NCI-H2107 treated with DMSO at 0.1 percent for 48 hours (cell line): ENCODE measurements at regions not wholly inside any gene's neighbourhood (a gene's known extent, or its start where the extent isn't known, plus 50 kb on each side); places are given as distances from the start of the nearest gene placed in this dataset.

Experiments used
- DNase-seq: peaks from one replicate; lab custom pipeline; 2025; ENCODE audit not compliant: unreplicated experiment; lab: John Stamatoyannopoulos, UW

DNA sequence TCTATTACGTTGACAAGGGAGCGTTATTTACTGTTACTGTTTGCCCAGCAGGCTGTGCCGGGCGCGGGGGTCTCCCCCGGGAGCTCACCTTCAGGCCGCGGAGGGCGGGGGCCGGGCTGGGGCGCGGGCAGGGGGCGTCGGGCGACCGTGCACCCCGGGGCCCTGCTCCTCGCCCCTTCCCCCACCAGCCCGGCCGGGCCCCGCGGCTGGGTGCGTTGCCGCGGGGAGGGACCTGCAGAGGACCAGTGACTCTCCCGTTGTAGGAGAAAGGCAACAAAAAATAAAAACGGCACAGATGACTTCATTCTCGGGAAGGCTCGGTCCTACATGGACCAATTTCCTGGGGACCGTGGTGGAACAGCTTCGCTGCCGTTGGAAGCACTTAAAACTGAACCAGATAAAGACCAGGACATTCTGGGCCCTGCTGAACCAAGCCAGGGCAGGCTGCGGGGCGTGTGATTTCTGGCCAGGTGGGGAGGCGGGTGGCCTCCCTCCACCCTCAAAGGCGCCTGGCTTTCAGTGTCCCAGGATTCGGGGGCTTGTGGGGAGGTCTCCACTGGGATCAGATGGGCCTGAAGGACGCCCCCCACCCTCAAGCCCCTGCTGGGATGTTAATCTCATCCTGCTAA lies 57.4 kb downstream of the IGLL1 start:
- no peak for DNase-seq

DNA sequence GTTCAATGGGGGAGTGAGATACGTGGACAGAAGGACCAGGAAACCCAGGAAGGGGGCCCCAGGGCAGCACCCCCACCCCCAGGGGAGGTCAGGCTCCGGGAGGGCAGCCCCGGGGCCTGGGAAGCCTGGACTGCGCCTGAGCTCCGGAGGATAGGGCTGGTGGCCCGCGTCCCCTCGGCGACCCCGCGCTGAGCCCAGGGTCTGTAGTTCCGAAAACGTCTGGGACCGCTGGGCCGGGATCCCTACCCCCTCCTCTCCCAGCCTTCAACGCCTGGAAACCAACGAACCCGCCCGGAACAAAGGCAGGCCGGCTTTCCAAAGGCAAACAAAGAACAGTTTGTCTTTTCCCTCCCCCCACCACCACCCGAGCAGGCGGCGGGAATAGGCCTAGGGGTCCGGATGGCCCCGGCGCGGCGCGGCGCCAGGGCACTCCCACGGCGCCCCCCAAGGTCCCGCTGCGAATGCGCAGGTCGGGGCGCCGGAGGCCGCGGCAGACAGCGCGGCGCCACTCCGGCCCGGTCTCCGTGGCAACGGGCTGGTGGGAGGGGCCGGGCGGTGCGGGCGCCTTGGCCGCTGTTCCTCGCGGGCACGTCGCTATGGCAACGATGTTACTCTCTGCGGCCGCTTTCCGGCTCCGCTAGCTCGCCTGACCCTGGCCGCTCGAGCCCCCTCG lies 58.5 kb downstream of the IGLL1 start:
- peak; percentile 47 for DNase-seq

DNA sequence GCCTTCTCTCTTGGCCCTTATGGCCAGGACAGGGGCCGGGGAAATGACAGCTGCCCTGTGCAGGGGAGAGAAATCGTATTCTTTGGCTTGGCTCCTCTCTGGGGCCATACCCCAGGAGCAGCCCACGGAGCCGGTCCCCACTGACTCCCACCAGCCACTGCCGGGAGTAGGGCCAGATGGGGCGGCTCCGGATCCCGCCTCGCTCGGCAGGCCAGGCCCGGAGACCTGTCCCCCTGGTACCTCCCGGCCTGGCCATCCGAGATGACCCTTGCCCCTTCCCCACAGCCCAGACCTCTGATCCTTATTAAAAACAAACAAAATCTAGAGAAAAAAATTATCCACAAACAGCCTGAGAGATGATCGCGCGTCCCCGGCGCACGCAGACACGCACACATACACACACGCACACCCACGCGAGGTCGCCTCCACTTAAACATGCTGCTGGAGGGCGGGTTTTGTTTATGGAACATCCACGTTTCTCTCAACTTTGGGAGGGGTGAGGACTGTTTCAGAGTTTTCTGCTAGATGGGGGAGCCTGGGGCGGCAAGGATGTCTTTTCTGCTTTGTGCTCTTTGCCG lies 59.1 kb downstream of the IGLL1 start:
- peak; percentile 11 for DNase-seq

DNA sequence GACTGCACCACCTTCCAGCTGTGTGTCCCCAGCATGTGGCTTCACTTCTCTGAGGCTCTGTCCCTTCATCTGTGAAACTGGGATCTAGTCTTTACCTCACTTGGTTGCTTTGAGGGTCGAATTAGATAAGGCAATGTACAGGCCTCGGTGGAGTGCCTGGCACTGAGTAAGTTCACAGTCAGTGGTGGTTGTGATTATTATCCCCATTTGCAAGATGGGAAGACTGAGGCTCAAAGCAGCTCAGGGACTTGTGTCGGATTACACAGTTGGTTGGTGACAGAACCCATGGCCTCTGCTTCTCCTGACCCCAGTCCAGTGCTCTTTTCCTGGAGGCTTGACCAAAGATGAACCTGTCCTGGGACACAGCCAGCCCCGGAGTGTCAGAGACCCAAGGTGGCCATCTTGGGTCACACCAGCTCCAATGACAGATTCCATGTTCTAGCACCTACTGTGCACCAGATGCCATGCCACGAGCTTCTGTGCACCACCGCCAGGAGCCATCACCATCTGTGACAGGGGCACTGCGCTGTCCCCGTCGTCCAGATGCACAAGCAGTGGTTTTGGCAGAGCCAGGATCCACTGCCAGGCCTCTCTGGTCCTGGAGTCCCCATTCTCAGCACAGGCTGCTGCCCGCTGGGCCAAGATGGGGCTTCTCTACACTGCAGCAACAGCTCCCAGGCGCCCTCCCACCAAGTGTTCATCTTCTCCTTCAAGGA lies 60.5 kb downstream of the IGLL1 start:
- no peak for DNase-seq

DNA sequence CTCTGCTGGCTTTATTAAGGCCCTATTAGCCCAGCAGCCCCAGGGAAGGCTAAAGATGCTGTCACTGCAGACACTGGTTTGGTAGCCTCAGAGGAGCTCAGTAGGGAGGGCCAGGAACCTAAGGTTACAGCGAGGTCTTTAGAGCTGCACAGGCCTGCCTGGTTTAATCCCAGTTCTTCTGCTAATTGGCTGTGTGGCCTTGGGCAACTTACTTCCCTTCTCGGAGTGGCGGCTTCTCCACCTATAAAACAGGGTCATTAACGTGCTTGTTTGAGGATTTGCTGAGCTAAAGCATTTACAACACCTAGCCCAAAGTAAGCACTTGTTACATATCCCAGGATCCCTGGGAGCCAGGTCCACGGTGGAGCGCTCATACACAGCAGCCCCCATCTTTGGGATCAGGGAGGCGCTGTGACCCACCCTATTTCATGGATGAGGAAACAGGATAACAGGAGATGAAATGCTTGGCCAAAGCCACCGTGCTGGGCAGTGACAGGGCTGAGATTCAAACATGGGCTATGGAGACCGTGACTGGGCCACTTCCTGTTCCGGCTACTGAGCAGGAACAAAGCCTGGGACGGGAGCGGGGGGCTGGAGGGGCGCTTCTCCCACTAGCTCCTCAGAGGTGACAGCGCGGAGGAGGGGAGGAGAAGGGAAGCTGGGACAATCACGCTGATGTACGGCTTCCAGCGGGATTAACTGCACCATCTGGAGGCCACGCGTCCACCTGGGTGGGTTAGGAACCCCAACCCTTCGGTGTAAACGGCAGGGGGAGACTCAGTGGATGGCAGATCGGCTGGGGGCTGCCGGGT lies 61.5 kb downstream of the IGLL1 start:
- DNase-seq, result no peak

DNA sequence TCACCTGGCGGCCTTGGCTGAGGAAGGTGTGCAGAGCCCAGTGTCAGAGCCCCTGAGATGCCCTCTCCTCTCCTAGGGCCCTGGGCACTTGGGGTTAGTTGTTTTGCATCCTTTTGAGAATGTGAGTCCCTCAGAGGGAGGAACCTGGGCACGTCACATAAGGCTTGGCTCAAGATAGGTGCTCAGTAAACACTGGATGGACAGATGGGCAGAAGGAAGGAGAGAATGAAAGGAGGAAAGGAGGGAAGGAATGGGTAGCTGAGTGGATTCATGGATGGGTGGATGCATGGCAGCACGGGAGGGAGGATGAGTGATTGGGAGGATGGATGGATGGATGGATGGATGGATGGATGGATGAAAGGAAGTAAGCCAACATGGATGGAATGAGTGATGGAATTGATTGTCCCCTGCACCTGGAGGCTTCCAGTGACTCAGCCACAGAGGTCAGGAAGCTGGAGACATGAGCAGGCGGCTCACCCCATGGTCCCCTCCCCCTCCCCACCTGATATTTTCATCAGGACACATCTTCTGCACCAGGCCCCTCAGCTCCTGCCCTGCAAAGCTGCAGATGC lies 62.2 kb downstream of the IGLL1 start:
- DNase-seq, result no peak

DNA sequence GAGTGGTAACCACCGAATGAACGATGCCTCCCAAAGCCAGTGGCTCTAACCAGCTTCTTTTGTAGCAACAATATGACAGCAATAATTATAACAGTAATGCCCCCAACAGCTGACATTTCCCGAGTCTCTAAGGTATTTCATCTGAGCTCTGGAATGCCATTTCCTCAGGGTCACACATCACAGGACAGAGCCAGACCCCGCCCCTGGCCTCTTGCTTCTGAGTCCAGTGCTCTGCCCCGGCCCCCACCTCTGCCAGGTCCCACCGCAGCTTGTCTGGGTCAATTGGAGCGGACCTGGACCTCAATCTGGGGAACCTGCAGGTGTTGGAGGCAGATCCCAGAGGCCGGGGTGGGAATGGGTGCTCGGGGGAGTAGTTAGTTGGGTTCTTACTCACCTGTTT lies 63.8 kb downstream of the IGLL1 start:
- no peak for DNase-seq

DNA sequence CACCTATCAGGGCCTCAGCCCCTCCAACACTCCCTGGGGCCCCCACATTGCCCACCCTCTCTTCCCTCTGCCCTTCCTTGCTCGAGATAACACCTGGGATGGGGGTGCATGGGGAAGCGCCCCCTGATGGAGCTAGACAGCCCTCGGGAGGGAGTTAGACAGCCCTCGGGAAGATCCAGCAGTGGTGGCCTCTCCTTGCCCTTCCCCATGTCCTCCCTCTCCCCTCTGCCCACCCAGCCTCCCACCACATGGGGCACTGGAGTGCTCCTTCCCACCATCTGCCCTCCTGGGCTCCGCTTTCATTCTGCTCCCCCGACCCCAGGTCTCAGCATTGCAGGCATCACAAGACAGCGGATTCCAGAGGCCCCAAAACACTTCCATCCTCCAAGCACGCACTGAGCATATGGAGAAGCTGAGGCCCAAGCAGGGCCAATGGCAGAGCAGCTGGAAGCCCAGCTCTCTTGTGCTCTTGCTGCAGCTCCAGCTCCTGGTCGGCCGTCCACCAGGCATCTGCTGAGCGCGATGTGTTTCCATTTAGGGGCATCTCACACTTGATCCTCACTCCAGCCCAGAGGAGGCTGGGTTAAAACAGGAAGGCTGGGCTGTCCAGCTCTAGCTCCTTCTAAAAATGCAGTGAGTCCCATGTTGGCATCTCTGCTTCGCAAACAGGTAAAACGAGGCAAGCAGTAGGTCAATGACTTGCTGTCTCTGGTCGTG lies 65.6 kb downstream of the IGLL1 start:
- DNase-seq, result no peak

DNA sequence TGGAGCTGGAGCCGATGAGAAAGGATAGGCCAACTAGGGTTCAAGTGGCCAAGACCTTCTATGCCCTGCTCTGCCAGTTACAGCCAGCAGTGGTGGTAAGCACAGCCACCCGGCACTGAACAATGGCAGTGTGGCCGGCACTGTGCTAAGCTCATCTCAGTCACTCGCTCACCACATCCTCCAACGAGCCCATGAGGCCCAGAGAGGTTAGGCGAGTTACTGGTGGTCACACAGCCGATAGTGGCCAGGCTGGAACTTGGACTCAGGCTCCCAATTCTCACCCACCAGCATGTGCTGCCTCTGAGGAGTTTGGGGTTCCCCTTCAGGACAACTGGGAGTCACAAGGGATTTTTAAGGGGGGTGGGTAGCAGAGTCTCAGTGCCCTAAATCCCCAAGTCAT lies 66.4 kb downstream of the IGLL1 start:
- no peak for DNase-seq

DNA sequence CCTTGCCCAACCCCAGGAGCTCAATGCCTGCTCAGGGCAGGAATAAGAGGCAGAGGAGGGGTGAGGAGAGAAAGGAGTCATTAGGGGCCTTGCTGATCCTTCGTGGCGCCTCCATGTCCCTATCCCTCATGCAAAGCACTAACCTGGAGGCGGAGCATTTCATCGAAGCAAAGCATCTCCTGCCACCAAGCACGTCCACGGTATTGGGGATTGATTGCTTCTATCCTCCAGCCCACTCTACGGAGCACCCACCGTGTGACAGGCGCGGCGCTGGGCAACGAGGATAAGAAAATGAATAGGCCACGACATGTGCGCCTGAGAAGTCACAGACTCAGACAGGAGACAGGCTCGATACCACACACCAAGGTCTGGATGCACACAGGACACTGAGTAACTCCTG lies 67.0 kb downstream of the IGLL1 start:
- DNase-seq, result no peak

DNA sequence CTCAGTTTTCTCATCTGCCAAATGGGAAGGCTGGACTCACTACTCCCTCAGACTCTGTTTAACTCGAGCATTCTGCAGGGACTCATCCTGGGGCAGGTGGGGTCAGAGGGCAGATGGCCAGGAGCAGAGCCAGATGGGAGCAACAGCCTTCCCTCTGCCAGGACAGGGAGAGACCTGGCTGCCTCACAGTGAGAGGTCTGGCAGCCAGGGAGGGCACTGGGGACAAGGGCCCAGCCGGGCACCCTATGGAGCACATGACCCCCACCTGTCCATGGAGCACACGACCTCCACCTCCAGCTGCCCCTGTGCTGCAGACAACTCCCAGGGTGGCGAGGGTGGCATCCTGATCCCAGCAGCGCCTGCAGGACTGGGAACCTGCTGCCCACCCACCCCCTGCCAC lies 67.4 kb downstream of the IGLL1 start:
- DNase-seq, result no peak

DNA sequence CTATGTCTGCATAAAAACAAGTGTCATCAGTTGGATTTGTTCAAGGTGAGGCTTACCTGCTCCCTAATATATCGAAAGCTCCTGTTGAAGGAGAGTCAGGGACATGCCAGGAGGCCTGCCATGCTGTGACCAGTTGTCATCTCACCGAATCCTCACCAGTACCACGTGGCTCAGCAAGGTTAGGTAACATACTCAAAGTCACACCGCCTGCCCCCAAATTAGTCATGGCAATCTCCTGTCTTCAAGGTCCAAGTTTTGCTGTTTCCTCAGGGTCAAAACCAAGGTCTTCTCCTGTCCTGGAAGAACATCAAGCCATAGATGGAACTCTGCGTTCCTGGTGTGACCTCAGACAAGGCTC lies 67.8 kb downstream of the IGLL1 start:
- no peak for DNase-seq

DNA sequence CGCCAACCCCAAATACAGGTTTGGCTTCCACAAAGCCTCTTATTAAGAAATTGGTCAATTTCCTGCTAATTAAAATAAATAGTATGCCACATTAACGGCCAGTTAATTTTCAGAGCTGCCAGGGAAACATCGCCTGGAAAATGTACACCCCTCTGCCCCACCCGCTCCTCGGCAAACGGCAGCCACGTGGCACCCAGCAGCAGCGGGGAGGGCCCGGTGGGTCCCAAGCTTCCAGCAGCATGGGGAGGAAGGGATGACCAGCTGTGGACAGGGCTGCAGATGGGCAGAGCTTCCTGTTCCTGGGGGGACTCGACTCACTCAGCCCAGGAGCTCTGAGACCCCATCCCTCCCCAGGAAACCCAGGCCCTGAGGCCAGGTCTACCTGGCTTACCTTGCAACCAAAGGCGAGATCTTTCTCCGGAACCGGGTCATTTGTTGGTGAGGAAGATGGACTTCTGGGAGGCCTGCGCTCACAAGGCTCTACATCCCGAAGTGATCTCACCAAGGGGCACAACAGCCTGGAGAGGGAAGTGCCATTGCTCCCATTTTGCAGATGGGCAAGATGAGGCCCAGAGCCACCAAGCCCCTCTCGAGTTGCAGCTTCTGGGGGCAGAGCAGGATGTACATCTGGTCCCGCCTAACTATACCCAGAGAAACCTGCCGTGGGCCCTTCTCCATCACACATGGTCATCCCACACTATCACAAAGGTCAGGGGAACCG lies 68.3 kb downstream of the IGLL1 start:
- DNase-seq, result no peak

DNA sequence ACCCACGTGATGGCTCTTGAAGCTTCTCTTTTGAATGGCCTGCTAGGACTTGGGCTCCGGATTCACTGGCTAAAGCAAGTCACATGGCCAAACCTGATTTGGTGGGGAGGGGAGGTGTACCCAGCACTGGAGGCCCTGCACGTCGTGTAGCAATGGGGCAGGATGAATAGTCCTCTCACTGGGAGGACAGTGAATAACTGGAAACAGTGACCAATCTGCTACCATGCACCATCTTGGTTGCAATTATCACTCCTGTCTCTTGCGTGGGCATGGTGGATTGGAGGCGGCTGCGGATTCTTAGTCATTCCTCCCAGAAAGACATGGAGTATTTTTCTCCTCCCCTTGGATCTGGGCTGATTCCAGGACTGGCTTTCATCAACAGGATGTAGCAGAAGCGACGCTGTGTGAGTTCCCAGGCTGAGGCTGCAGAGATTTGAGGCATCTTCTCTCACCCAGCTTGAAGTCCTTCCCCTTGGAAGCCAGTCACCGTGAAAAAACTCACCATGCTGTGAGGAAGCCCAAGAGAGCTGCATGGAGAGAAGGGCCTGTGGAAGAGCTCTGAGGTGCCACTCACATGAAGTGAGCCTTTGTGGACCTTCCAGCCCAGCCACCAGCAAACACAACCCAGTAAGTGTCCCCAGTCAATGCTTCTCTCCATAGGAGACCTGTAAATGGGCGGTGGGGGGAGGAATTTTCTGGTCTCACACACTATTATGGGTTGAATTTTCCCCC lies 70.4 kb downstream of the IGLL1 start:
- DNase-seq, result no peak

DNA sequence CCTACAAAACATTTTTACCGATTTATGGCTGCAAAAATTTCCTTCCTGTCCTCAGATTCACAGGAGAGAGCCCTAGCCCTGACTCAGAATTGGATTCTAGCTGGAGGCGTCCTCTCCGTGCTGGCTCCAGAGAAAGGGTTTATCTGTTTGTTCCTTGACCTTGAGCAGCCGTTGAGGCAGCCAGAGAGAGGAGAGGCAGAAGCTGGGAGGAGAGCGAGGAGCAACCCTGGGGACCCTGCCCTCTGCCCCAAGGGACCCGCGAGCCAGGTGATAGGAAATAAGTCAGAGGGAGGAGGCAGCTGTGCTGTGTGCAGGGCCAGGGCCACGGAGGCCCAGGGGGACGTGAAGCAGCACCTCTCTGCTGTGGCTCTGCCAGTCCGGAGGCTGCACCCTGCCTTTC lies 75.6 kb downstream of the IGLL1 start:
- no peak for DNase-seq

DNA sequence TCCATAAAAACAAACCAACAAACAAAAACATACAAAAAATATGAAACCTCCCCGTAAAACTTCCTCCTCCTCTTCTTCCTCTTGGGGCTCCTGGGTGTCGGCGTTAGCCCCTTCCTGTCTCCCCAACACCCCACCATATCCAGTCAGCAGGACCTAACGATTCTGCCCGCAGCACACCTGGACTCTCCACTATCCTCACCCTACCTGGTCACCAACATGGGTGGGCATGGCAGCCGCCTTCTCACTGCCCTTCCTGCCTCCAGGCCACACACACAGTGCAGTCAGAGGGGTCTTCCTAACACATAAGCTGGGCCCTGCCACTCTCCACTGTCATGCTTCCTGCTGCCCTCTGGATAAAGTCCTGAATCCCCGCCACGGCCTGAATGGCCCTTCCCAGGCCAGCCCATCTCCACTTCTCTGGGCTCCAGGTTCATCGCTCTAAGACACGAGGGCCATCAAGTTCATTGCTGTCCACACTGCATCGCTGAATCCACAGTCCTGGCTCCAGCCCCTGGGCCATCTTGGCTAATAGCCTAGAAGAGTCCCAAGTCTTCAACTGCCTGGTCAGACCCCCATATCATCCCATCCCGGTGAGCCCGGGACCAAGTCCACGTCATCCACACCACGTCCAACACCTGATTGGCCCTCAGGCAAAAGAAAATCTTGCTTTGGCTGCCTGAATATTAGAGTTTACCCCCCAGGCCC lies 76.2 kb downstream of the IGLL1 start:
- DNase-seq, result no peak

DNA sequence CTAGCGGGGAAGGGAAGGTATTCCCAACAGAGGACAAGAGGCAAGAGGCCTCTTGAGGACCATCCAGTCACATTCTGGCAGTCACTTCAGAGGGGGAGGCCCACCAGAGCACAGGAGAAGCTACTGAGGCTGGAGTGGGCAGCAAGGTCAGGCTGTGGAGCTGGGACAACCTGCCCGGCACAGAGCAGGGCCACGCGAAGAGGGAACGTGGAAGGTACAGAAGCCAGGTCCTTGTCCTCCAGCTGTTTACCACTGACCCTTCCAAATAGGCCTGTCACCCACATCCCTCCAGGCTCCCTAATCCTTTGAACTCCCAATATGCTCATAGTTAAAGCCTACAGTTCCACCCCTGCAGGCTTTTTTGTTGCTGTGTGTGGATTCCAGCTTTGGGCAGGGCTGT lies 76.9 kb downstream of the IGLL1 start:
- DNase-seq, result no peak

DNA sequence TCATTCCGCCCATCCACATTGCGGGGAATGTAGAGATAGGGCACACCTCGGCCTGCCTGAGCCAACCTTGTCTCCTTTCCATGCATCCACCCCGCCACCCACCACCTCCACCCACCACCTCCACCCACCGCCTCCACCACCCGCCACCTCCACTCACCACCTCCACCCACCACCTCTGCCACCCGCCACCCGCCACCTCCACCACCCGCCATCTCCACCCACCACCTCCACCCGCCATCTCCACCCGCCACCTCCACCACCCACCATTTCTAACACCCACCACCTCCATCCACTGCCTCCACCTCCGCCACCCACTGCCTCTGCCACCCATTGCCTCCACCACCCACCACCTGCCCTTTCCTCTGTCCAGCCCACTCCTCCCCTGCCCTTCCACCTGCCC lies 78.4 kb downstream of the IGLL1 start:
- DNase-seq, result no peak

DNA sequence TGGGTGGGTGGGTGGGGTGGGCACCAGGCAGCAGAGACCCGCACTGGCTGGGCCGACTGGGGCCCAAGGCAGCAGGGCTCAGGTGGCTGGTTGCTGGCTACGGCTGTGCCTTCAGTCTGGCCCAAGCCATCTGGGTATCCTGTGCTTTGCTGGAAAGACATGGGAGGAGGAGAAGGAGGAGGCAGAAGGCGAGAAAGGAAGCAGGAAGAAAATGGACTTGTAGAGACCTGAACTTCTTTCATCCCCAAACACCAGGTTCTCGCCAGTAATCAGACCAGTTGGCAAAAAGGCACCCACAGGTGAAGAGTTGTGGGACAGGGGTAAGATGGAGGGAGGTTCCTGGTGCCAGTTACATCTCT lies 78.8 kb downstream of the IGLL1 start:
- no peak for DNase-seq
